GM23338 (cell line): ENCODE measurements at regions not wholly inside any gene's neighbourhood (a gene's known extent, or its start where the extent isn't known, plus 50 kb on each side); places are given as distances from the start of the nearest gene placed in this dataset.
"Not testable (repeated sequence)": the region's sequence is repeated elsewhere in the genome, so short reads cannot be mapped to it uniquely, and the experiment has no call there.

Source experiments
- EZH2 ChIP-seq: fragments of 200-600 bp; sonication (generic); IDR thresholded peaks from one replicate; pipeline ENCODE4 v1.8.0; 2017; ENCODE audit warnings: antibody characterized with exemption, mild to moderate bottlenecking, low read depth; ENCODE audit not compliant: unreplicated experiment
- JUNB ChIP-seq: IDR thresholded peaks from one replicate; pipeline ENCODE4 v1.6.1; 2016; ENCODE audit warnings: antibody characterized with exemption; ENCODE audit not compliant: unreplicated experiment
- POLR2AphosphoS5 ChIP-seq: IDR thresholded peaks from 2 replicates; pipeline ENCODE4 v1.6.1; 2016; ENCODE audit warnings: antibody characterized with exemption, low read depth
- TF ChIP-seq, protein P1 (sequence below): IDR thresholded peaks from one replicate; pipeline ENCODE4 v1.6.1; 2018; ENCODE audit warnings: antibody characterized with exemption; ENCODE audit not compliant: unreplicated experiment
- TF ChIP-seq, protein P2 (sequence below), 2 experiments: fragments of 200-600 bp in 1 of 2; sonication (generic) in 1 of 2; conservative IDR thresholded peaks; 2 replicates each; pipeline versions ENCODE4 v1.5.1 to v1.6.1; 2016 to 2017; ENCODE audit warnings: antibody characterized with exemption in 2 of 2, low read depth in 2 of 2, mild to moderate bottlenecking in 2 of 2, moderate library complexity in 1 of 2

DNA sequence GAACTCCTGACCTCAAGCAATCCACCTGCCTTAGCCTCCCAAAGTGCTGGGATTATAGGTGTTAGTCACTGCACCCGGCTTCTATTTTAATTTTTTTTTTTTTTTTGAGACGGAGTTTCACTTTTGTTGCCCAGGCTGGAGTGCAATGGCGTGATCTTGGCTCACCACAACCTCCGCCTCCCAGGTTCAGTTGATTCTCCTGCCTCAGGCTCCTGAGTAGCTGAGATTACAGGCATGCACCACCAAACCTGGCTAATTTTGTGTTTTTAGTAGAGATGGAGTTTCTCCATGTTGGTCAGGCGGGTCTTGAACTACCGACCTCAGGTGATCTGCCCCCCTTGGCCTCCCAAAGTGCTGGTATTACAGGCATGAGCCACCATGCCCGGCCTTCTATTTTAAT is 149.1 kb downstream of the MYCN start:
- TF ChIP-seq, protein P1, sequence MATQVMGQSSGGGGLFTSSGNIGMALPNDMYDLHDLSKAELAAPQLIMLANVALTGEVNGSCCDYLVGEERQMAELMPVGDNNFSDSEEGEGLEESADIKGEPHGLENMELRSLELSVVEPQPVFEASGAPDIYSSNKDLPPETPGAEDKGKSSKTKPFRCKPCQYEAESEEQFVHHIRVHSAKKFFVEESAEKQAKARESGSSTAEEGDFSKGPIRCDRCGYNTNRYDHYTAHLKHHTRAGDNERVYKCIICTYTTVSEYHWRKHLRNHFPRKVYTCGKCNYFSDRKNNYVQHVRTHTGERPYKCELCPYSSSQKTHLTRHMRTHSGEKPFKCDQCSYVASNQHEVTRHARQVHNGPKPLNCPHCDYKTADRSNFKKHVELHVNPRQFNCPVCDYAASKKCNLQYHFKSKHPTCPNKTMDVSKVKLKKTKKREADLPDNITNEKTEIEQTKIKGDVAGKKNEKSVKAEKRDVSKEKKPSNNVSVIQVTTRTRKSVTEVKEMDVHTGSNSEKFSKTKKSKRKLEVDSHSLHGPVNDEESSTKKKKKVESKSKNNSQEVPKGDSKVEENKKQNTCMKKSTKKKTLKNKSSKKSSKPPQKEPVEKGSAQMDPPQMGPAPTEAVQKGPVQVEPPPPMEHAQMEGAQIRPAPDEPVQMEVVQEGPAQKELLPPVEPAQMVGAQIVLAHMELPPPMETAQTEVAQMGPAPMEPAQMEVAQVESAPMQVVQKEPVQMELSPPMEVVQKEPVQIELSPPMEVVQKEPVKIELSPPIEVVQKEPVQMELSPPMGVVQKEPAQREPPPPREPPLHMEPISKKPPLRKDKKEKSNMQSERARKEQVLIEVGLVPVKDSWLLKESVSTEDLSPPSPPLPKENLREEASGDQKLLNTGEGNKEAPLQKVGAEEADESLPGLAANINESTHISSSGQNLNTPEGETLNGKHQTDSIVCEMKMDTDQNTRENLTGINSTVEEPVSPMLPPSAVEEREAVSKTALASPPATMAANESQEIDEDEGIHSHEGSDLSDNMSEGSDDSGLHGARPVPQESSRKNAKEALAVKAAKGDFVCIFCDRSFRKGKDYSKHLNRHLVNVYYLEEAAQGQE = not testable (repeated sequence)
- TF ChIP-seq POLR2AphosphoS5, JUNB, EZH2: not testable (repeated sequence)
- TF ChIP-seq, protein P2, sequence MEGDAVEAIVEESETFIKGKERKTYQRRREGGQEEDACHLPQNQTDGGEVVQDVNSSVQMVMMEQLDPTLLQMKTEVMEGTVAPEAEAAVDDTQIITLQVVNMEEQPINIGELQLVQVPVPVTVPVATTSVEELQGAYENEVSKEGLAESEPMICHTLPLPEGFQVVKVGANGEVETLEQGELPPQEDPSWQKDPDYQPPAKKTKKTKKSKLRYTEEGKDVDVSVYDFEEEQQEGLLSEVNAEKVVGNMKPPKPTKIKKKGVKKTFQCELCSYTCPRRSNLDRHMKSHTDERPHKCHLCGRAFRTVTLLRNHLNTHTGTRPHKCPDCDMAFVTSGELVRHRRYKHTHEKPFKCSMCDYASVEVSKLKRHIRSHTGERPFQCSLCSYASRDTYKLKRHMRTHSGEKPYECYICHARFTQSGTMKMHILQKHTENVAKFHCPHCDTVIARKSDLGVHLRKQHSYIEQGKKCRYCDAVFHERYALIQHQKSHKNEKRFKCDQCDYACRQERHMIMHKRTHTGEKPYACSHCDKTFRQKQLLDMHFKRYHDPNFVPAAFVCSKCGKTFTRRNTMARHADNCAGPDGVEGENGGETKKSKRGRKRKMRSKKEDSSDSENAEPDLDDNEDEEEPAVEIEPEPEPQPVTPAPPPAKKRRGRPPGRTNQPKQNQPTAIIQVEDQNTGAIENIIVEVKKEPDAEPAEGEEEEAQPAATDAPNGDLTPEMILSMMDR (conservative IDR thresholded peaks at IDR 0.05; ENCODE audit: low read depth in 2 of 2) = not testable (repeated sequence)
